ENCODE measurements at regions not wholly inside any gene's neighbourhood (a gene's known extent, or its start where the extent isn't known, plus 50 kb on each side); places are given as distances from the start of the nearest gene placed in this dataset.
"Not testable (repeated sequence)": the region's sequence is repeated elsewhere in the genome, so short reads cannot be mapped to it uniquely, and the experiment has no call there.

GRCh38 chr6:120272038-120272437, 922.5 kb upstream of the MAN1A1 start:
- H3K9me3 ChIP-seq (ENCODE audit: severe bottlenecking) = no peaks in the 10 kb centered on the region
- no peak for TF ChIP-seq CTCF (IDR thresholded peaks at IDR 0.05; ENCODE audit: poor library complexity, severe bottlenecking)
- H3K27ac ChIP-seq (ENCODE audit: poor library complexity, severe bottlenecking) = no peak overlapping the region
- no peaks in the 10 kb centered on the region for H3K27me3 ChIP-seq (ENCODE audit: insufficient read depth, poor library complexity, severe bottlenecking)
- DNase-seq (ENCODE audit: low spot score) (no peak), ATAC-seq (ENCODE audit: low read depth) (no peak)
- no peaks in the 10 kb centered on the region for H3K4me1 ChIP-seq (ENCODE audit: insufficient read depth, poor library complexity, severe bottlenecking)
- H3K4me3 ChIP-seq (ENCODE audit: severe bottlenecking) = no peak overlapping the region
- no peaks in the 10 kb centered on the region for H3K36me3 ChIP-seq (ENCODE audit: low read depth)

DNA sequence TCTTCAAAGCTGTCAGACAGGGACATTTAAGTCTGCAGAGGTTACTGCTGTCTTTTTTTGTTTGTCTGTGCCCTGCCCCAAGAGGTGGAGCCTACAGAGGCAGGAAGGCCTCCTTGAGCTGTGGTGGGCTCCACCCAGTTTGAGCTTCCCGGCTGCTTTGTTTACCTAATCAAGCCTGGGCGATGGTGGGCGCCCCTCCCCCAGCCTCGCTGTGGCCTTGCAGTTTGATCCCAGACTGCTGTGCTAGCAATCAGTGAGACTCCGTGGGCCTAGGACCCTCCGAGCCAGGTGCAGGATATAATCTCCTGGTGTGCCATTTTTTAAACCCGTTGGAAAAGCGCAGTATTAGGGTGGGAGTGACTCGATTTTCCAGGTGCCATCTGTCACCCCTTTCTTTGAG, 918.7 kb upstream of the MAN1A1 start:
- H3K27ac ChIP-seq (ENCODE audit: poor library complexity, severe bottlenecking); ATAC-seq (ENCODE audit: low read depth); H3K9me3 ChIP-seq (ENCODE audit: severe bottlenecking); H3K36me3 ChIP-seq (ENCODE audit: low read depth); DNase-seq (ENCODE audit: low spot score); H3K4me1 ChIP-seq (ENCODE audit: insufficient read depth, poor library complexity, severe bottlenecking); H3K4me3 ChIP-seq (ENCODE audit: severe bottlenecking); H3K27me3 ChIP-seq (ENCODE audit: insufficient read depth, poor library complexity, severe bottlenecking): not testable (repeated sequence)

DNA sequence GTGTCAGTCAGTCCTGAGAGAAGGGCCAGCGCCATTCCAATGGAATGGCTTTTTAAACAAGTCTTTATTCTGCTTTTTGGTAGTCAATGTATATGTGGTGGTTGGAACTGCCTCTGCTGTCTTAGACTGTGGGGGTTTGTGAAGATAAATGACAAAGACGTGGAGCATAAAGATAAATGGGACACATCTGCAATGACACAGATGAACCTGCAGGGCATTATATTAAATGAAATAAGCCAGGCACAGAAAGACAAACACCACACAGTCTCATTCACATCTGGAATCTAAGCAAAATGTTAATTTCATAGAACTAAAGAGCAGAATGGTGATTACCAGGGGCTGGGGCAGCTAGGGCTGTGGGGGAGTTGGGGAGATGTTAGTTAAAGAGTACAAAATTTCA, 912.8 kb upstream of the MAN1A1 start:
- no peak overlapping the region for H3K4me3 ChIP-seq (ENCODE audit: severe bottlenecking)
- no peaks in the 10 kb centered on the region for H3K4me1 ChIP-seq (ENCODE audit: insufficient read depth, poor library complexity, severe bottlenecking)
- no peak for ATAC-seq (ENCODE audit: low read depth)
- no peaks in the 10 kb centered on the region for H3K27me3 ChIP-seq (ENCODE audit: insufficient read depth, poor library complexity, severe bottlenecking)
- no peak for TF ChIP-seq CTCF (IDR thresholded peaks at IDR 0.05; ENCODE audit: poor library complexity, severe bottlenecking)
- no peaks in the 10 kb centered on the region for H3K36me3 ChIP-seq (ENCODE audit: low read depth)
- no peak for DNase-seq (ENCODE audit: low spot score)
- no peaks in the 10 kb centered on the region for H3K9me3 ChIP-seq (ENCODE audit: severe bottlenecking)
- H3K27ac ChIP-seq (ENCODE audit: poor library complexity, severe bottlenecking) = no peak overlapping the region

DNA sequence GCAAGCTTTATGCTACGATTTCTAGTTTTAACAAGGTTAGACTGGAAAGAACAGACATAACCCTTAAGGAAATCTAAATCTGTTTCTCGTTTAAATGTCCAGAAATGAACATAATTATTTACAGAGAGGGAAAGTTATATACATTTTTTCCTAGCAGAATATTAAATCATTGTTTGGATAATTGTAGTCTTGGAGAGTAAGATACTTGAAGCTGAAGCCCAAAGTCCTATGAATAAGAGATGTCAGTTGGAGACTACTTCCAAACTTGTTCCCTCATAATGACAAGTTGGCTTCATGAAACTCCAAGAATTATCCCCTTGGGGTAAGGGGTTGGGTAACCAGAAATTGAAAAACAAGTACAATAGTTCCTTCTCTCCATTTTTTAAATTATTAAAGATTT, 911.1 kb upstream of the MAN1A1 start:
- TF ChIP-seq CTCF (IDR thresholded peaks at IDR 0.05; ENCODE audit: poor library complexity, severe bottlenecking) = no peak

GRCh38 chr6:120254651-120255050, 905.1 kb upstream of the MAN1A1 start:
- ATAC-seq (ENCODE audit: low read depth) = no peak
- Histone ChIP-seq H3K9me3 (ENCODE audit: severe bottlenecking) (no peaks in the 10 kb centered on the region), H3K4me1 (ENCODE audit: insufficient read depth, poor library complexity, severe bottlenecking) (no peaks in the 10 kb centered on the region)

More for the DNA sequence above, 911.1 kb upstream of the MAN1A1 start:
- Histone ChIP-seq H3K27me3 (ENCODE audit: insufficient read depth, poor library complexity, severe bottlenecking) (no peaks in the 10 kb centered on the region), H3K27ac (ENCODE audit: poor library complexity, severe bottlenecking) (no peak overlapping the region), H3K4me1 (ENCODE audit: insufficient read depth, poor library complexity, severe bottlenecking) (no peaks in the 10 kb centered on the region), H3K9me3 (ENCODE audit: severe bottlenecking) (no peaks in the 10 kb centered on the region), H3K36me3 (ENCODE audit: low read depth) (no peaks in the 10 kb centered on the region), H3K4me3 (ENCODE audit: severe bottlenecking) (no peak overlapping the region)
- no peak for ATAC-seq (ENCODE audit: low read depth)
- no peak for DNase-seq (ENCODE audit: low spot score)

More at GRCh38 chr6:120254651-120255050, 905.1 kb upstream of the MAN1A1 start:
- Histone ChIP-seq H3K27ac (ENCODE audit: poor library complexity, severe bottlenecking) (no peak overlapping the region), H3K4me3 (ENCODE audit: severe bottlenecking) (no peak overlapping the region), H3K27me3 (ENCODE audit: insufficient read depth, poor library complexity, severe bottlenecking) (no peaks in the 10 kb centered on the region), H3K36me3 (ENCODE audit: low read depth) (no peaks in the 10 kb centered on the region)
- DNase-seq (ENCODE audit: low spot score) = no peak
- TF ChIP-seq CTCF (IDR thresholded peaks at IDR 0.05; ENCODE audit: poor library complexity, severe bottlenecking) = no peak
